Heart left ventricle (tissue), 16 donors: ENCODE measurements at regions not wholly inside any gene's neighbourhood (a gene's known extent, or its start where the extent isn't known, plus 50 kb on each side); places are given as distances from the start of the nearest gene placed in this dataset.

Experiments used
- ATAC-seq, 4 donors: fragments of 200-7000 bp; cut with Tn5 transposase; one replicate each; pipeline ENCODE4 v1.9.1; 2020 to 2022; ENCODE audit warnings: moderate library complexity in 4 of 4, mild to moderate bottlenecking in 3 of 4, moderate number of reproducible peaks in 1 of 4
- DNase-seq, 5 donors: peaks; one replicate each; pipeline ENCODE4 v3.0.0-alpha.2; 2020
- H3K27ac ChIP-seq, 12 donors: fragments of 200-600 bp; sonication (generic) in 4 of 12; one replicate each; pipeline versions ENCODE4 v1.5.0 to v1.8.0; 2016 to 2022; ENCODE audit warnings: mild to moderate bottlenecking in 2 of 12
- H3K27me3 ChIP-seq, 9 donors: fragments of 200-600 bp; sonication (generic) in 2 of 9; one replicate each; pipeline versions ENCODE4 v1.5.1 to v1.8.0; 2016 to 2022; ENCODE audit warnings: mild to moderate bottlenecking in 3 of 9
- H3K36me3 ChIP-seq, 9 donors: fragments of 200-600 bp; sonication (generic) in 2 of 9; one replicate each; pipeline versions ENCODE4 v1.5.0 to v1.8.0; 2018 to 2022; ENCODE audit warnings: mild to moderate bottlenecking in 2 of 9
- H3K4me1 ChIP-seq, 12 donors: fragments of 200-600 bp; sonication (generic) in 4 of 12; one replicate each; pipeline versions ENCODE4 v1.5.0 to v1.8.0; 2016 to 2022; ENCODE audit warnings: mild to moderate bottlenecking in 3 of 12
- H3K4me3 ChIP-seq, 12 donors: fragments of 200-600 bp; sonication (generic) in 4 of 12; one replicate each; pipeline versions ENCODE4 v1.5.0 to v1.8.0; 2017 to 2022; ENCODE audit warnings: mild to moderate bottlenecking in 9 of 12, moderate library complexity in 4 of 12
- H3K9me3 ChIP-seq, 12 donors: fragments of 200-600 bp; sonication (generic) in 4 of 12; one replicate each; pipeline versions ENCODE4 v1.5.0 to v1.8.0; 2016 to 2022; ENCODE audit warnings: mild to moderate bottlenecking in 1 of 12
- CTCF ChIP-seq, 12 donors: fragments of 200-600 bp; sonication (generic) in 4 of 12; IDR thresholded peaks; one replicate each; pipeline versions ENCODE4 v1.5.0 to v1.8.0; 2018 to 2022; ENCODE audit warnings: antibody characterized with exemption in 12 of 12, mild to moderate bottlenecking in 5 of 12
- POLR2A ChIP-seq, 2 donors: fragments of 450-650 bp; IDR thresholded peaks; one replicate each; pipeline ENCODE4 v1.6.1; 2017; ENCODE audit warnings: antibody characterized with exemption in 2 of 2, mild to moderate bottlenecking in 2 of 2, moderate library complexity in 2 of 2
- WGBS, 4 donors: extraction: QIAGEN DNeasy Blood & Tissue Kit in 2 of 4; methylation state at CpG; one replicate each; pipeline versions ENCODE4 v1.1.5 to v1.1.7; 2013 to 2018; 5-methylcytosine and 5-hydroxymethylcytosine counted together
- intact Hi-C, 10 donors: fragments of 100-400 bp; cut with DNase I; formaldehyde crosslinking; loops; one replicate each; pipeline versions ENCODE4 v1.11.1 to v1.14.2; 2022
- donor health status: ischemic (EF 13 %, LVEDD 7.1; RV severe dilation, severe dysfunction).
- donor health status: healthy with polysubstance abuse.
- donor health status: DM: no; HTN: yes; CAD: no.
- donor health status: DM: no; HTN: no; CAD: no.
- donor health status: ischemic (EF 25% LVEDD 6.9; RV normal size, moderate dysfunction).
- donor health status: ischemic (EF 25% LVEDD 5.7; RV mildly dilated, moderate dysfunction).
- donor health status: healthy.
- donor health status: DM: yes; HTN: yes; CAD: no.
- donor health status: ischemic (EF 35%, LVEDD 5.7; RV mildly dilated, moderate dysfunction).
- donor health status: nonischemic (EF 11% LVEDD 7.7; RV severe dilation, severe dysfunction).
- donor health status: DM: yes; HTN: yes; CAD: no.
- donor health status: PGD.
- donor health status: ischemic (EF 29% LVEDD 5.4; RV normal size, mild dysfunction).
- donor health status: nonischemic (EF 23%, LVEDD 6.1; RV moderate dilation, normal function).

- TF ChIP-seq CTCF (IDR thresholded peaks at IDR 0.05) (no peak), POLR2A (IDR thresholded peaks at IDR 0.05) (no peak)
- H3K4me3 ChIP-seq, result no peak overlapping the region
- H3K27ac ChIP-seq, result no peak overlapping the region
- intact Hi-C loops, result no loop called here
- H3K36me3 ChIP-seq, result no peaks in the 10 kb centered on the region
- DNase-seq, result no peak
- WGBS, 4 donors, result 91 to 96% (median 95%) methylated on average over 2 of the region's 2 CpGs
- H3K27me3 ChIP-seq, result no peaks in the 10 kb centered on the region
- no peaks in the 10 kb centered on the region for H3K9me3 ChIP-seq
- no peak for ATAC-seq
- H3K4me1 ChIP-seq, result no peaks in the 10 kb centered on the region
These were observed 138.3 kb upstream of the ST6GAL2 start for GRCh38 chr2:107024269-107024668.

GRCh38 chr2:107025291-107025857 lies 139.4 kb upstream of the ST6GAL2 start:
- intact Hi-C loops, result no loop called here
- H3K36me3 ChIP-seq, result no peaks in the 10 kb centered on the region
- no peak for DNase-seq
- WGBS, 4 donors, result 78 to 86% (median 83%) methylated on average over 6 of the region's 6 CpGs
- H3K4me3 ChIP-seq, result no peak overlapping the region
- no peaks in the 10 kb centered on the region for H3K9me3 ChIP-seq
- H3K27ac ChIP-seq, result no peak overlapping the region
- no peak for TF ChIP-seq POLR2A (IDR thresholded peaks at IDR 0.05)
- no peak for TF ChIP-seq CTCF (IDR thresholded peaks at IDR 0.05)
- ATAC-seq, result no peak
- no peaks in the 10 kb centered on the region for H3K27me3 ChIP-seq
- no peaks in the 10 kb centered on the region for H3K4me1 ChIP-seq

- Histone ChIP-seq H3K27ac (no peak overlapping the region), H3K4me3 (no peak overlapping the region), H3K4me1 (no peaks in the 10 kb centered on the region), H3K36me3 (no peaks in the 10 kb centered on the region), H3K9me3 (no peaks in the 10 kb centered on the region), H3K27me3 (no peaks in the 10 kb centered on the region)
- intact Hi-C loops, result no loop called here
- WGBS, 4 donors, result 75 to 94% (median 82%) methylated on average over 8 of the region's 8 CpGs
- no peak for TF ChIP-seq CTCF (IDR thresholded peaks at IDR 0.05)
- TF ChIP-seq POLR2A (IDR thresholded peaks at IDR 0.05), result no peak
- DNase-seq (no peak), ATAC-seq (no peak)
These were observed 140.0 kb upstream of the ST6GAL2 start for GRCh38 chr2:107025869-107026380.

- H3K36me3 ChIP-seq, result no peaks in the 10 kb centered on the region
- no peak for ATAC-seq
- H3K4me1 ChIP-seq, result no peaks in the 10 kb centered on the region
- intact Hi-C loops, result no loop called here
- no peak overlapping the region for H3K27ac ChIP-seq
- TF ChIP-seq CTCF (IDR thresholded peaks at IDR 0.05) (no peak), POLR2A (IDR thresholded peaks at IDR 0.05) (no peak)
- no peaks in the 10 kb centered on the region for H3K27me3 ChIP-seq
- no peak overlapping the region for H3K4me3 ChIP-seq
- DNase-seq, result no peak
- 75 to 86% (median 78%) methylated on average over 1 of the region's 1 CpG for WGBS, 4 donors
- H3K9me3 ChIP-seq, result no peaks in the 10 kb centered on the region
These were observed 141.2 kb upstream of the ST6GAL2 start for GRCh38 chr2:107027205-107027604.
